Activated naive CD4-positive, alpha-beta T cell treated with anti-CD3 and anti-CD28 coated beads for 36 hours (primary cell): ENCODE measurements at regions not wholly inside any gene's neighbourhood (a gene's known extent, or its start where the extent isn't known, plus 50 kb on each side); places are given as distances from the start of the nearest gene placed in this dataset.

Experiments
- CTCF ChIA-PET: fragments of 350-600 bp; sonication (Branson Sonifier 250); formaldehyde crosslinking; loops from one replicate; lab custom pipeline; 2021; ENCODE audit warnings: antibody characterized with exemption; lab: Charles Lee
- DNase-seq: peaks from one replicate; pipeline ENCODE4 v3.0.0-alpha.2; 2020
- H3K27ac Mint-ChIP-seq: one replicate; pipeline ENCODE4 v1.8.0; 2021; ENCODE audit warnings: mild to moderate bottlenecking, mixed read lengths
- H3K27me3 Mint-ChIP-seq: one replicate; pipeline ENCODE4 v1.8.0; 2021; ENCODE audit warnings: low read depth, mixed read lengths
- H3K36me3 Mint-ChIP-seq: one replicate; pipeline ENCODE4 v1.8.0; 2021; ENCODE audit warnings: low read depth, mixed read lengths
- H3K4me1 Mint-ChIP-seq: one replicate; pipeline ENCODE4 v1.8.0; 2021; ENCODE audit warnings: low read depth, mixed read lengths
- H3K4me3 Mint-ChIP-seq: one replicate; pipeline ENCODE4 v1.8.0; 2021; ENCODE audit warnings: mild to moderate bottlenecking, moderate library complexity, mixed read lengths
- H3K9me3 Mint-ChIP-seq: one replicate; pipeline ENCODE4 v1.8.0; 2021; ENCODE audit warnings: mixed read lengths
- intact Hi-C: fragments of 100-400 bp; cut with micrococcal nuclease; formaldehyde crosslinking; loops from one replicate; pipeline ENCODE4 v1.15.1; 2023

- no peak for DNase-seq
- no peaks in the 10 kb centered on the region for H3K9me3 Mint-ChIP-seq
- H3K27ac Mint-ChIP-seq = no peak overlapping the region
- no peaks in the 10 kb centered on the region for H3K4me1 Mint-ChIP-seq
- CTCF ChIA-PET = no interaction called here
- peaks cover 3% of the 10 kb centered on the region for H3K27me3 Mint-ChIP-seq
- H3K36me3 Mint-ChIP-seq = no peaks in the 10 kb centered on the region
- no peak overlapping the region for H3K4me3 Mint-ChIP-seq
- intact Hi-C loops = no loop called here
These were observed 1201.1 kb upstream of the GJE1 start for GRCh38 chr6:140931581-140931980.

- no peaks in the 10 kb centered on the region for H3K36me3 Mint-ChIP-seq
- no peak overlapping the region for H3K27ac Mint-ChIP-seq
- CTCF ChIA-PET = no interaction called here
These were observed 1203.6 kb upstream of the GJE1 start for GRCh38 chr6:140929121-140929520.

GRCh38 chr6:140923048-140923447 is 1209.7 kb upstream of the GJE1 start:
- no peaks in the 10 kb centered on the region for H3K36me3 Mint-ChIP-seq
- H3K27me3 Mint-ChIP-seq = peaks cover 4% of the 10 kb centered on the region
- intact Hi-C loops = loop anchor here (10.0 kb wide), 1 partner anchor 642 kb away; no protein-coding TSS in a partner anchor
- H3K4me1 Mint-ChIP-seq = no peaks in the 10 kb centered on the region
- no peaks in the 10 kb centered on the region for H3K9me3 Mint-ChIP-seq
- no peak for DNase-seq
- no peak overlapping the region for H3K4me3 Mint-ChIP-seq
- H3K27ac Mint-ChIP-seq = no peak overlapping the region
- CTCF ChIA-PET = no interaction called here

More at GRCh38 chr6:140929121-140929520, 1203.6 kb upstream of the GJE1 start:
- no peak for DNase-seq
- H3K27me3 Mint-ChIP-seq = peaks cover 5% of the 10 kb centered on the region
- H3K9me3 Mint-ChIP-seq = no peaks in the 10 kb centered on the region
- H3K4me1 Mint-ChIP-seq = no peaks in the 10 kb centered on the region
- intact Hi-C loops = loop anchor here (10.0 kb wide), 1 partner anchor 636 kb away; no protein-coding TSS in a partner anchor
- H3K4me3 Mint-ChIP-seq = no peak overlapping the region

- H3K36me3 Mint-ChIP-seq = no peaks in the 10 kb centered on the region
- intact Hi-C loops = loop anchor here (1.0 to 10.0 kb wide), 2 partner anchors 643 to 1550 kb away; no protein-coding TSS in a partner anchor
- CTCF ChIA-PET = interaction anchor here (0.7 to 1.2 kb wide), 2 partner anchors 213 to 278 kb away, joined by 3 to 4 read pairs; no protein-coding TSS in a partner anchor
- H3K4me3 Mint-ChIP-seq = no peak overlapping the region
- no peaks in the 10 kb centered on the region for H3K4me1 Mint-ChIP-seq
- DNase-seq = peak; percentile 32
- no peaks in the 10 kb centered on the region for H3K9me3 Mint-ChIP-seq
- no peak overlapping the region for H3K27ac Mint-ChIP-seq
- H3K27me3 Mint-ChIP-seq = peaks cover 8% of the 10 kb centered on the region
These were observed 1211.1 kb upstream of the GJE1 start for GRCh38 chr6:140921366-140922226.

GRCh38 chr6:140917911-140918310 is 1214.8 kb upstream of the GJE1 start:
- peaks cover 6% of the 10 kb centered on the region for H3K27me3 Mint-ChIP-seq
- H3K4me1 Mint-ChIP-seq = no peaks in the 10 kb centered on the region
- intact Hi-C loops = no loop called here
- CTCF ChIA-PET = no interaction called here
- no peak overlapping the region for H3K4me3 Mint-ChIP-seq
- H3K36me3 Mint-ChIP-seq = no peaks in the 10 kb centered on the region
- no peak for DNase-seq
- H3K9me3 Mint-ChIP-seq = no peaks in the 10 kb centered on the region
- no peak overlapping the region for H3K27ac Mint-ChIP-seq

- Mint-ChIP-seq H3K4me1 (no peaks in the 10 kb centered on the region), H3K4me3 (no peak overlapping the region), H3K27ac (no peak overlapping the region), H3K9me3 (no peaks in the 10 kb centered on the region), H3K27me3 (peaks cover 6% of the 10 kb centered on the region), H3K36me3 (no peaks in the 10 kb centered on the region)
- no peak for DNase-seq
- CTCF ChIA-PET = no interaction called here
- intact Hi-C loops = no loop called here
These were observed 1217.2 kb upstream of the GJE1 start for GRCh38 chr6:140915551-140915950.

- no peak overlapping the region for H3K4me3 Mint-ChIP-seq
- intact Hi-C loops = no loop called here
These were observed 1217.6 kb upstream of the GJE1 start for GRCh38 chr6:140915103-140915502.

GRCh38 chr6:140912686-140913085 is 1220.0 kb upstream of the GJE1 start:
- Mint-ChIP-seq H3K4me3 (no peak overlapping the region), H3K4me1 (no peaks in the 10 kb centered on the region), H3K9me3 (no peaks in the 10 kb centered on the region), H3K27ac (no peak overlapping the region), H3K36me3 (no peaks in the 10 kb centered on the region), H3K27me3 (peaks cover 4% of the 10 kb centered on the region)
- DNase-seq = no peak
- CTCF ChIA-PET = interaction anchor here (0.6 kb wide), 1 partner anchor 301 kb away, joined by 3 read pairs; no protein-coding TSS in a partner anchor
- intact Hi-C loops = no loop called here

More at GRCh38 chr6:140915103-140915502, 1217.6 kb upstream of the GJE1 start:
- H3K27ac Mint-ChIP-seq = no peak overlapping the region
- CTCF ChIA-PET = no interaction called here
- no peaks in the 10 kb centered on the region for H3K36me3 Mint-ChIP-seq
- DNase-seq = no peak
- no peaks in the 10 kb centered on the region for H3K4me1 Mint-ChIP-seq
- H3K9me3 Mint-ChIP-seq = no peaks in the 10 kb centered on the region
- peaks cover 6% of the 10 kb centered on the region for H3K27me3 Mint-ChIP-seq

GRCh38 chr6:140909625-140910024 is 1223.1 kb upstream of the GJE1 start:
- Mint-ChIP-seq H3K9me3 (no peaks in the 10 kb centered on the region), H3K4me3 (no peak overlapping the region), H3K27me3 (no peaks in the 10 kb centered on the region), H3K27ac (no peak overlapping the region), H3K36me3 (no peaks in the 10 kb centered on the region), H3K4me1 (no peaks in the 10 kb centered on the region)
- CTCF ChIA-PET = no interaction called here
- no peak for DNase-seq
- intact Hi-C loops = no loop called here

- Mint-ChIP-seq H3K27me3 (no peaks in the 10 kb centered on the region), H3K36me3 (no peaks in the 10 kb centered on the region), H3K9me3 (no peaks in the 10 kb centered on the region), H3K4me1 (no peaks in the 10 kb centered on the region), H3K4me3 (no peak overlapping the region), H3K27ac (no peak overlapping the region)
- intact Hi-C loops = no loop called here
- DNase-seq = no peak
- CTCF ChIA-PET = no interaction called here
These were observed 1223.6 kb upstream of the GJE1 start for GRCh38 chr6:140909156-140909555.

- H3K27me3 Mint-ChIP-seq = no peaks in the 10 kb centered on the region
- H3K4me3 Mint-ChIP-seq = no peak overlapping the region
- CTCF ChIA-PET = no interaction called here
- DNase-seq = no peak
- H3K9me3 Mint-ChIP-seq = no peaks in the 10 kb centered on the region
- no peak overlapping the region for H3K27ac Mint-ChIP-seq
- no peaks in the 10 kb centered on the region for H3K4me1 Mint-ChIP-seq
- intact Hi-C loops = no loop called here
- no peaks in the 10 kb centered on the region for H3K36me3 Mint-ChIP-seq
These were observed 1224.2 kb upstream of the GJE1 start for GRCh38 chr6:140908505-140908904.

GRCh38 chr6:140907235-140907634 is 1225.5 kb upstream of the GJE1 start:
- H3K4me1 Mint-ChIP-seq = no peaks in the 10 kb centered on the region
- no peak overlapping the region for H3K4me3 Mint-ChIP-seq
- intact Hi-C loops = no loop called here
- CTCF ChIA-PET = no interaction called here
- H3K27me3 Mint-ChIP-seq = no peaks in the 10 kb centered on the region
- H3K27ac Mint-ChIP-seq = no peak overlapping the region
- H3K36me3 Mint-ChIP-seq = no peaks in the 10 kb centered on the region
- DNase-seq = no peak
- H3K9me3 Mint-ChIP-seq = no peaks in the 10 kb centered on the region

GRCh38 chr6:140905724-140906123 is 1227.0 kb upstream of the GJE1 start:
- no peak for DNase-seq
- H3K9me3 Mint-ChIP-seq = peaks cover 4% of the 10 kb centered on the region
- H3K27ac Mint-ChIP-seq = no peak overlapping the region
- H3K27me3 Mint-ChIP-seq = peaks cover 4% of the 10 kb centered on the region
- H3K4me3 Mint-ChIP-seq = no peak overlapping the region
- H3K36me3 Mint-ChIP-seq = no peaks in the 10 kb centered on the region
- intact Hi-C loops = no loop called here
- no peaks in the 10 kb centered on the region for H3K4me1 Mint-ChIP-seq
- CTCF ChIA-PET = no interaction called here
